IMR-90 (cell line): ENCODE measurements at regions not wholly inside any gene's neighbourhood (a gene's known extent, or its start where the extent isn't known, plus 50 kb on each side); places are given as distances from the start of the nearest gene placed in this dataset.

ENCODE experiments used
- ATAC-seq: fragments of 200-7000 bp; cut with Tn5 transposase; 2 replicates; pipeline ENCODE4 v1.9.1; 2020; ENCODE audit warnings: low read depth, mild to moderate bottlenecking, moderate library complexity
- BruUV-seq: library from RNA; stranded (reverse); fragments of 400-500 nt; replicated peaks from 2 replicates; lab custom pipeline; 2021; lab: Mats Ljungman, UMichigan
- CTCF ChIA-PET: fragments of 300-600 bp; formaldehyde crosslinking; extraction: SDS; loops from one replicate; lab custom pipeline; 2021; ENCODE audit warnings: antibody characterized with exemption; lab: Yijun Ruan, JAX
- POLR2A ChIA-PET: fragments of 300-600 bp; sonication (Branson Sonifier 250); formaldehyde crosslinking; loops from one replicate; lab custom pipeline; 2022; ENCODE audit warnings: antibody characterized with exemption; ENCODE audit not compliant: unreplicated experiment; lab: Charles Lee
- DNase-seq: peaks from one replicate; pipeline ENCODE4 v3.0.0; 2013
- H2AFZ ChIP-seq: replicated peaks from 2 replicates; pipeline ENCODE3; 2013; ENCODE audit warnings: low read length, mild to moderate bottlenecking; ENCODE audit not compliant: poor library complexity
- H2AK5ac ChIP-seq: 2 replicates; pipeline ENCODE4 v1.6.1; 2013; ENCODE audit warnings: low read depth, low read length, inconsistent platforms
- H2AK9ac ChIP-seq: replicated peaks from 2 replicates; pipeline ENCODE3; 2013; ENCODE audit warnings: mild to moderate bottlenecking, low read depth, low read length, moderate library complexity; ENCODE audit not compliant: poor library complexity
- H2BK120ac ChIP-seq: 2 replicates; pipeline ENCODE4 v1.6.1; 2013; ENCODE audit warnings: low read depth, low read length, inconsistent platforms
- H2BK15ac ChIP-seq: 3 replicates; pipeline ENCODE4 v1.6.1; 2013; ENCODE audit warnings: low read depth, low read length, inconsistent platforms
- H2BK20ac ChIP-seq: 2 replicates; pipeline ENCODE4 v1.6.1; 2013; ENCODE audit warnings: low read depth, mild to moderate bottlenecking, inconsistent platforms, low read length, moderate library complexity
- H2BK5ac ChIP-seq: 2 replicates; pipeline ENCODE4 v1.6.1; 2013; ENCODE audit warnings: mild to moderate bottlenecking, low read depth, low read length, inconsistent platforms; ENCODE audit not compliant: poor library complexity, severe bottlenecking
- H3K14ac ChIP-seq: replicated peaks from 2 replicates; pipeline ENCODE4 v1.6.1; 2013; ENCODE audit warnings: low read depth, low read length, inconsistent platforms
- H3K18ac ChIP-seq: 2 replicates; pipeline ENCODE4 v1.6.1; 2013; ENCODE audit warnings: low read depth, low read length, control low read depth
- H3K23ac ChIP-seq: 2 replicates; pipeline ENCODE4 v1.6.1; 2013; ENCODE audit warnings: low read depth, low read length, inconsistent platforms
- H3K27ac ChIP-seq: 2 replicates; pipeline ENCODE4 v1.5.1; 2013; ENCODE audit warnings: mild to moderate bottlenecking, control low read depth, low read length; ENCODE audit not compliant: insufficient read depth
- H3K27me3 ChIP-seq: 2 replicates; pipeline ENCODE4 v1.6.1; 2013; ENCODE audit warnings: low read length; ENCODE audit not compliant: control insufficient read depth, insufficient read depth
- H3K36me3 ChIP-seq: 2 replicates; pipeline ENCODE4 v1.6.1; 2013; ENCODE audit warnings: low read length, mixed read lengths; ENCODE audit not compliant: control insufficient read depth, insufficient read depth
- H3K4ac ChIP-seq: 2 replicates; pipeline ENCODE4 v1.6.1; 2013; ENCODE audit warnings: low read depth, low read length, inconsistent platforms
- H3K4me1 ChIP-seq: 2 replicates; pipeline ENCODE4 v1.6.1; 2013; ENCODE audit warnings: low read length, mixed read lengths; ENCODE audit not compliant: control insufficient read depth, insufficient read depth
- H3K4me2 ChIP-seq: 2 replicates; pipeline ENCODE4 v1.6.1; 2013; ENCODE audit warnings: low read depth, mild to moderate bottlenecking, control low read depth, low read length, moderate library complexity
- H3K4me3 ChIP-seq: 2 replicates; pipeline ENCODE4 v1.5.1; 2013; ENCODE audit warnings: low read depth, mild to moderate bottlenecking, control low read depth, low read length, moderate library complexity; ENCODE audit not compliant: insufficient read depth
- H3K56ac ChIP-seq: 2 replicates; pipeline ENCODE4 v1.6.1; 2013; ENCODE audit warnings: low read length, inconsistent platforms; ENCODE audit not compliant: insufficient read depth; ENCODE audit errors: extremely low read depth
- H3K79me1 ChIP-seq, 2 experiments: 2 replicates each; pipeline ENCODE4 v1.6.1; 2013; ENCODE audit warnings: low read length in 2 of 2, inconsistent platforms in 1 of 2, low read depth in 1 of 2
- H3K9ac ChIP-seq: 2 replicates; pipeline ENCODE4 v1.6.1; 2013; ENCODE audit warnings: low read depth, low read length, control low read depth
- H3K9me1 ChIP-seq: 2 replicates; pipeline ENCODE4 v1.6.1; 2013; ENCODE audit warnings: low read length, inconsistent platforms; ENCODE audit not compliant: insufficient read depth
- H3K9me3 ChIP-seq: 2 replicates; pipeline ENCODE4 v1.6.1; 2013; ENCODE audit warnings: low read length; ENCODE audit not compliant: control insufficient read depth, insufficient read depth
- H4K20me1 ChIP-seq: 2 replicates; pipeline ENCODE4 v1.6.1; 2013; ENCODE audit warnings: low read length, inconsistent platforms; ENCODE audit not compliant: insufficient read depth
- H4K5ac ChIP-seq: 2 replicates; pipeline ENCODE4 v1.6.1; 2013; ENCODE audit warnings: mild to moderate bottlenecking, low read depth, low read length, control low read depth
- H4K8ac ChIP-seq, 2 experiments: 2 replicates each; pipeline ENCODE4 v1.6.1; 2013; ENCODE audit warnings: low read depth in 2 of 2, low read length in 2 of 2, control low read depth in 1 of 2, inconsistent platforms in 1 of 2
- H4K91ac ChIP-seq: 2 replicates; pipeline ENCODE4 v1.6.1; 2013; ENCODE audit warnings: low read depth, low read length, inconsistent platforms; ENCODE audit not compliant: insufficient read depth
- BHLHE40 ChIP-seq: fragments of 150-350 bp; IDR thresholded peaks from 2 replicates; pipeline ENCODE4 v1.6.1; 2016; ENCODE audit warnings: mild to moderate bottlenecking, low read depth, low read length
- CHD1 ChIP-seq: IDR thresholded peaks from 2 replicates; pipeline ENCODE4 v1.6.1; 2012; ENCODE audit warnings: low read depth, low read length, improper control_type of control experiment
- MAFK ChIP-seq: IDR thresholded peaks from 2 replicates; pipeline ENCODE4 v1.6.1; 2012; ENCODE audit warnings: low read depth, low read length, improper control_type of control experiment
- RFX5 ChIP-seq: IDR thresholded peaks from 2 replicates; pipeline ENCODE4 v1.8.0; 2012; ENCODE audit warnings: low read depth, mild to moderate bottlenecking, low read length, moderate library complexity
- WGBS, 2 experiments: methylation state at CpG; one replicate each; pipeline versions ENCODE4 v1.1.5 to v1.1.7; 2013; ENCODE audit warnings: missing lambda C conversion rate in 2 of 2; ENCODE audit not compliant: insufficient read length in 1 of 2; ENCODE audit errors: extremely low coverage in 2 of 2; 5-methylcytosine and 5-hydroxymethylcytosine counted together
- dilution Hi-C: fragments of 300-500 bp; cut with HindIII; formaldehyde crosslinking; loops from one replicate; pipeline ENCODE4 v1.14.3; 2018; ENCODE audit warnings: low sequenced_read_pairs; ENCODE audit not compliant: unreplicated experiment
- in situ Hi-C: fragments of 300-500 bp; cut with MboI; formaldehyde crosslinking; loops from 3 replicates; pipeline ENCODE4 v1.14.3; 2019; ENCODE audit warnings: low sequenced_read_pairs, inconsistent platforms, mixed read lengths
- intact Hi-C: fragments of 100-400 bp; cut with micrococcal nuclease; formaldehyde crosslinking; loops from 2 replicates; pipeline ENCODE4 v1.10.0; 2022
- TF ChIP-seq, protein P1 (sequence below): fragments of 150-350 bp; IDR thresholded peaks from 2 replicates; pipeline ENCODE4 v1.6.1; 2017; ENCODE audit warnings: mild to moderate bottlenecking, antibody characterized with exemption, low read length, low read depth

DNA sequence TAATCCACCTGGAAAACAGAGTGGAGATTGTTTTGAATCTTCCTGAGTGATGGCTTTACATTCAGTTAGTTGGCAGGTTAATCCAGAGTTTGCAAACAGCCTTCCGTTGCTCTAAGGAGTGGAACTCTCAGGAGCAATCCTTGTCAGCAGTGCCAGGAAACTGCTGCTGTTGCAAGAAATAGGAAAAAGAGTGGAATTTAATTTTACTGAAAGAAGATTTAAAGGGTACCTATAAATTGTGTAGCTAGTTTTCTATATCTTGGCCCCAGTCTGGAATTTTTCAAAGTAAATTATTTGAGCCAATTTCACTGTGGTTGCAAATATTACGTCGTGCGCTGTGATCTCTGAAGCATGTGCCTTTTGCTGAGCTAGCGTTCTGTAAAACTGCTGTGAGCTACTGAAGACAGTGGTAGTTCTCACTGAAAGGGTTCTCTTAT, 55.5 kb upstream of the SLC5A12 start:
- DNase-seq (peak; percentile 7), ATAC-seq (0 out of 2 replicates have a peak, but pooled peaks have one; percentile 31)
- intact Hi-C loops (loop anchor here (5.0 kb wide), 1 partner anchor 215 kb away; the partner anchor contains the start of gene FIBIN), in situ Hi-C loops (no loop called here), dilution Hi-C loops (no loop called here)
- Histone ChIP-seq H2BK5ac (no peak overlapping the region), H3K4ac (peak overlapping the region; percentile 59; the same call in 1 of the 2 replicates), H3K4me2 (peak overlapping the region; percentile 89), H4K8ac (peak overlapping the region in 1 of 2 experiments; percentile 48; a peak in 1 of 4 replicates), H3K27me3 (no peaks in the 10 kb centered on the region), H4K91ac (peak overlapping the region; percentile 19; the same call in 1 of the 2 replicates), H3K9me3 (no peaks in the 10 kb centered on the region), H3K18ac (peak overlapping the region; percentile 63; the same call in 1 of the 2 replicates), H3K23ac (peak overlapping the region; percentile 17; the same call in 1 of the 2 replicates), H3K14ac (peak overlapping the region; percentile 61; the same call in 1 of the 2 replicates), H3K9me1 (no peaks in the 10 kb centered on the region), H2BK15ac (peak overlapping the region; percentile 4; the same call in 1 of the 3 replicates), H4K20me1 (no peaks in the 10 kb centered on the region), H3K4me1 (peaks cover 12% of the 10 kb centered on the region), H2AK9ac (no peak overlapping the region), H2AFZ (no peak overlapping the region), H2BK120ac (peak overlapping the region; percentile 63), H3K9ac (no peak overlapping the region; the same call in 1 of the 2 replicates), H3K36me3 (no peaks in the 10 kb centered on the region), H3K56ac (no peak overlapping the region), H3K79me1 (no peaks in the 10 kb centered on the region), H3K4me3 (no peak overlapping the region), H2AK5ac (no peak overlapping the region), H3K27ac (peak overlapping the region; percentile 70; the same call in 1 of the 2 replicates), H2BK20ac (peak overlapping the region; percentile 51; the same call in 1 of the 2 replicates), H4K5ac (peak overlapping the region; percentile 9; the same call in 1 of the 2 replicates)
- ChIA-PET CTCF (no interaction called here), POLR2A (no interaction called here)
- TF ChIP-seq MAFK = peak; percentile 73
- no peak for TF ChIP-seq CHD1
- TF ChIP-seq, protein P1, sequence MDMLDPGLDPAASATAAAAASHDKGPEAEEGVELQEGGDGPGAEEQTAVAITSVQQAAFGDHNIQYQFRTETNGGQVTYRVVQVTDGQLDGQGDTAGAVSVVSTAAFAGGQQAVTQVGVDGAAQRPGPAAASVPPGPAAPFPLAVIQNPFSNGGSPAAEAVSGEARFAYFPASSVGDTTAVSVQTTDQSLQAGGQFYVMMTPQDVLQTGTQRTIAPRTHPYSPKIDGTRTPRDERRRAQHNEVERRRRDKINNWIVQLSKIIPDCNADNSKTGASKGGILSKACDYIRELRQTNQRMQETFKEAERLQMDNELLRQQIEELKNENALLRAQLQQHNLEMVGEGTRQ = no peak
- no peak for TF ChIP-seq BHLHE40
- no peak for TF ChIP-seq RFX5
- WGBS, 2 experiments = no CpG with 5 or more reads among the region's 5 CpGs
- no TSS peak for BruUV-seq
